Activated CD8-positive, alpha-beta memory T cell treated with anti-CD3 and anti-CD28 coated beads for 24 hours (primary cell): ENCODE measurements at regions not wholly inside any gene's neighbourhood (a gene's known extent, or its start where the extent isn't known, plus 50 kb on each side); places are given as distances from the start of the nearest gene placed in this dataset.
"Not testable (repeated sequence)": the region's sequence is repeated elsewhere in the genome, so short reads cannot be mapped to it uniquely, and the experiment has no call there.

Experiments used
- DNase-seq: peaks from one replicate; pipeline ENCODE4 v3.0.0-alpha.2; 2020

DNA sequence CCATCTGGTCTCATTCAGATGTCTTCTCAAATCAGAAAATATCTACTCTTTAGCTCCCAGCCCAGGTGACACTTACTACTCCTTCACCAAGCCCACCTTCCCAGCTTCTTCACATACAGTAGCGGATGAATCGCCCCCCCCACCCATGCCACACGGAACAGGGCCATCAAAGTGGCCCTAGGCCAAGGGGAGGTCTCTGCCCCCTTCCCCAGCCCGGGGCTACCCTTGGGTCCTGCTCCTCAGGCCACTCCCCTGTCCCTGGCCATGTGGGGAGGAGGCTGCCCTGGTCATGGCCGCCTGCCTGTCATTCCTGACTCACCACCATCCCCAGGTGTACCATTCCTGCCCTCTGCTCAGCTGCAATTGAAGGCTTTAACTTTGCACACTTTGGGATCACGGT is 142.8 kb downstream of the NECTIN1 start:
- DNase-seq, result no peak

DNA sequence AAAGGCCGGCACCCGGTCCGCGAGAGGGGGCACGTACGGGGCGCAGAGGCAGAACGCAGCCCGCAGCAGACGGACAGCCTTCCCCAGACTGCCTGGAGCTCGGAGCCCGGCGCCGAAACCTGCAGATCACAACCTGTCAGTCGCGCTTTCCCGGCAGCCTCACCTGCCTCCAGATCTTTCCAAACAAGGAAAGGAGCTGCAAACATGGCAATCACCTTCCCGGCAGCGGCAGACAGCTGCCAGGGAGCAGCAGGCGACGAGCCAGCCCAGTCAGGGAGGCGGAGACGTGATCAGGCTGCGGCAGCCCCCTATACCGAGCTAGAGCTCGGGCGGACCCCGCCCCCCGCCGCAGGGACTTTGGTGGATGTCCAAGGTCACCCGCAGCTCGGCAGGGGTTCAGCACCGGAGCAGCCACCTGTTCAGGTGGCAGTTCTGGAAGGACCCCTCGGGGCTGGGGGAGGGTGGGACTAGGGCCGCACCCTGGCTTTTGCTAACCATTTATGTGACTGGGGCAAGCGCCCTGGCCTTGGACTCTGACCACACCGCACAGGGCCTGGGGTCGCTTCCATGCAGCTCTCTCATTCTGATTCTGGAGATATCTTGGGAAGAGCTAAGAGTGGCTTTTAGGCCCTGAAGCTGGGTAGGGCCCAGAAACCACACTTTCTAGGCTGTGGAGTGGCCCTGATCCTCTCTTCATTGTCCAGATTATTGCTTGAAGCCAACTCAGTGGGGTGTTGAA is 143.8 kb downstream of the NECTIN1 start:
- DNase-seq, result no peak

DNA sequence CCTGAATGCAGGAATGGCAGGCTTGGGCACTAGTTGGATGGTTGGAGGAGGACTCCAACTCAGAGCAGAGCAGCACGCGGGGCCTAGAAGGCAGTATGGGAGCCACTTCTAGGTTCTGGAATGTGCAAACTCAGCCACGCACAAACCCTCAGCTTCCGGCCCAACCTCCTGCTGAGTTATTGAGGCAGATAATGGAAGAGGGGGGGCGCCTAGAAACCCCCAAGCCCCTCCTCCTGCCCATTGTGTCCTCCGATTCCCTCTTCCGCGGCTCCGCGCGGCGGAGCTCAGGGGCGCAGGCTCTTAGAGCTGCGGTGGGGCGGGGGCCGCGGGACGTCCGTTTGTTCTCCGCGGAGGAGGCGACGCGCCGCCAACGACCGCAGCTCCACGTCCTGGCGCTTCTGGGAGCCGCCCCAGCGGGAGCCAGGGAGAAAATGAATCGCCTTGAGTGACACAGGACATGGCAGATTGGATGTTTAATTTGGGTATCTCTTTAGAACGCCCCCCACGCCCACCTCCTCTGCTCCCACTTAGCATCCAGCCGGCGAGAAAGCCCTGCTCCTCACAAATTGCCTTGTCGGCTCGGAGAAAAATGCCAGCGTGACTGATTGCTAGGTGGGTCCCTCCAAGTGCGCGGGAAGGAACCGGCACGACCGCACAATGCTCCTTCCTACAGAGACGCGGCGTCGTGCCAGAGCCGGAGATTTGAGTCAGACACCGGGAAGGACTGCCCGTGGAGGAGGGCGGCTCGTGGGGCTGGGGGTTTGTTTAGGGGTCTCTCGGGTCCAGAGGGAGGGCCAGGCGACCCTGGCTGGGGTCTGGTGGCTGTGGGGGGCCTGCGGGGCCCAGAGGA is 144.6 kb downstream of the NECTIN1 start:
- DNase-seq, result no peak

DNA sequence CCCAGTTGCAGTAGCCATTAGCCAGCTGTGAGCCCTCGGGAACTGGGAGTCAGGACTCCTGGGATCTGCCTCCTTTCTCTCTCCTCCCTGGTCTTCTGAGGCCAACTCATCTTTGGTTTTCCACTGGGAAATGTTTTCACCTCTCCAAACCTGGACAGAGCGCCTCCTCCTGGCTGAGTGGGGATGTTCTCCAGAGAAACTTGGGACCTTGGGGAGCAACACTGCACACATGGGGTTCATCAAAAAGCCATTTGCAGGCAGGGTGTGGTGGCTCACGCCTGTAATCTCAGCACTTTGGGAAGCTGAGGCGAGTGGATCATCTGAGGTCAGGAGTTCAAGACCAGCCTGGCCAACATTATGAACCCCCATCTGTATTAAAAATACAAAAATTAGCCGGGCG is 145.4 kb downstream of the NECTIN1 start:
- DNase-seq, result no peak

DNA sequence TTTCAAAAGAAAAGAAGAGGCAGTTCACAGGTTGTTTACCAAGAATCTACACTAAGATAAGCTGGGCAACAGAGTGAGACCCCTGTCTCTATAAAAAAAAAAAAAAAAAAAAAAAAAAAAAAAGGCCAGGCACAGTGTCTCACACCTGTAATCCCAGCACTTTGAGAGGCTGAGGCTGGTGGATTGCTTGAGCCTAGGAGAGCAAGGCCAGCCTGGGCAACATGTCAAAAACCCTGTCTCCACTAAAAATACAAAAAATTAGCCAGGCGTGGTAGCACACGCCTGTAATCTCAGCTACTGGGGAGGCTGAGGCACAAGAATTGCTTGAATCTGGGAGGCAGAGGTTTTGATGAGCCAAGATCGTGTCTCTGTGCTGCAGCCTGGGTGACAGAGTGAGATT is 147.6 kb downstream of the NECTIN1 start:
- not testable (repeated sequence) for DNase-seq

DNA sequence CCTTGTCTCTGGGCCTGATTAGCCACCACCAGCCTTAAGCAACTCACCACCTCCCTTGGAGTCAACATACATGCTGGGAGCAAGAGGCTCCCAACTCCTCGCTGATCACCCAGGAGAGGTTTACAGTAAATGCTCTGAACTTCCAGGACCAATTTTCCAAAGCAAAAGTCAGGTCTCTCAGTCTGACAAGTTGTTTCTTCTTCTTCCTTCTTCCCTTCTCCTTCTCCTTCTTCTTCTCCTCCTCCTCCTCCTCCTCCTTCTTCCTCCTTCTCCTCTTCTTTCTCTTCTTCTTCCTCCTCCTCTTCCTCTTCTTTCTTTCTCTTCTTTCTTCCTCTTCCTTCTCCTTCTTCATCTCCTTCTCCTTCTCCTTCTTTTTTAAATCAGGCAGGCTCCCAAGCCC is 148.2 kb downstream of the NECTIN1 start:
- DNase-seq, result no peak

DNA sequence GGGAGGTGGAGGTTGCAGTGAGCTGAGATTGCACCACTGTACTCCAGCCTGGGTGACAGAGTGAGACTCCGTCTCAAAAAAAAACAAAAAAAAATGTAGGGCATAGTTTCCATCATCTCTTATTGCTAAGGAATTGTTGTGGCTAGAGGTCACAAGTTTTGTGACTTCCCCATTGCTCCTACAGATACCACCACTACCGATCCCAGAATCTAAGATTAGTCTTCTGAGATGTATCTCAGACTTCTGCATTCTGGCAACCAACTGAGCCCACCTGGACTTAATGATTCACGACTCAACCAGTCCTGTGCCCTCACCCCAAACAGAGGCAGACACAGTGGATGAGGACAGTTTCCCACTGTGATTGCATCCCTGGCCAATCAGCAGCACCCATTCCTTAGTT is 148.9 kb downstream of the NECTIN1 start:
- no peak for DNase-seq

DNA sequence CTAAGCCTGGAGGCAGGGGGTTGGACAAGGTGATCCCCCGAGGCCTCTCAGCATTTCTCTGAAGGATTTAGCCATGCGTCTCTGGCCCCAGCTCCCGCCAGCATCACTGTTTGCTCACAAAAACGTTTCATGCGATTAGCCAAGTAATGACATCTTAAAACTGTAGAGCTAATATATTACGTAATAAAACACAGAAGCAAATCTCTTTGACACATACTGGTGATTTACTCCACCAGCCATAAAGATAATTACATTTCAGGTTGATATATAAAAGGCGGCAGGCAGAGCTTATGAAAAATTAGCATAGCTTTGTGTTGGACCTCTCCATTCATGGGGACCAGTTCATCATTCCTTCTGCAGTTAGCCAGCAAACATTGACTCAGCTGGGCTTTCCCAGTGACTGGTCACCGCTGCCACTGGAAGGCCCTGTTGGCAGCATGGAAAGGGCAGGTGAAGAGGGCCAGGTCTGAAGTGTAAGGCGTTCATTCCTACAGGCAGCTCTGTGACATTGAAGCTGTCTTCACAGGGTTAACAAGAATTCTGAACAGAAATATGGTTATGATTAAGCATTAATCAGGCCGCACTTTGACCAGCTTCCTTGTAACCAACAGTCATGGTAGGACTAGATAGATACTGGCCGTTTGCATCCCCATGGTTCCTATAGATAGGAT is 150.3 kb downstream of the NECTIN1 start:
- no peak for DNase-seq

DNA sequence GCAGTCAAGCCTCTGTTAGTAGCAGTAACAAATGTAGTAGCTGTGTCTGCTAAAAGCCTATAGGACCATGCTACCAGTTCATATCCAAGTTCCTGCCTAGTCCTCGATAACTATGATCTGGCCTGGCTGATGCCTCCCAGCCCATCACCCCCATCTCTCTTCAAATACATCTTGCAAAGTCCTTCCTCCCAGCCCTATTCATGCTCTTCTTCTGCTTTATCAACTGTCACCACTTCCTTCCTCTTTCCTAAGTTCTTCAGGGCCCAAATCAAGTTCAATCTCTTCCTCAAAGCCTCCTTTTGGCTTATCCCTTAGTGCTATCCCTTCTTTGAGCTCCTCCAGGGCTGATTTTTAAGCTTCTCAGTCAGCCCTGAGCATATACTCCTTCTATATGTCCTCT is 150.9 kb upstream of the THY1 start:
- DNase-seq, result no peak

DNA sequence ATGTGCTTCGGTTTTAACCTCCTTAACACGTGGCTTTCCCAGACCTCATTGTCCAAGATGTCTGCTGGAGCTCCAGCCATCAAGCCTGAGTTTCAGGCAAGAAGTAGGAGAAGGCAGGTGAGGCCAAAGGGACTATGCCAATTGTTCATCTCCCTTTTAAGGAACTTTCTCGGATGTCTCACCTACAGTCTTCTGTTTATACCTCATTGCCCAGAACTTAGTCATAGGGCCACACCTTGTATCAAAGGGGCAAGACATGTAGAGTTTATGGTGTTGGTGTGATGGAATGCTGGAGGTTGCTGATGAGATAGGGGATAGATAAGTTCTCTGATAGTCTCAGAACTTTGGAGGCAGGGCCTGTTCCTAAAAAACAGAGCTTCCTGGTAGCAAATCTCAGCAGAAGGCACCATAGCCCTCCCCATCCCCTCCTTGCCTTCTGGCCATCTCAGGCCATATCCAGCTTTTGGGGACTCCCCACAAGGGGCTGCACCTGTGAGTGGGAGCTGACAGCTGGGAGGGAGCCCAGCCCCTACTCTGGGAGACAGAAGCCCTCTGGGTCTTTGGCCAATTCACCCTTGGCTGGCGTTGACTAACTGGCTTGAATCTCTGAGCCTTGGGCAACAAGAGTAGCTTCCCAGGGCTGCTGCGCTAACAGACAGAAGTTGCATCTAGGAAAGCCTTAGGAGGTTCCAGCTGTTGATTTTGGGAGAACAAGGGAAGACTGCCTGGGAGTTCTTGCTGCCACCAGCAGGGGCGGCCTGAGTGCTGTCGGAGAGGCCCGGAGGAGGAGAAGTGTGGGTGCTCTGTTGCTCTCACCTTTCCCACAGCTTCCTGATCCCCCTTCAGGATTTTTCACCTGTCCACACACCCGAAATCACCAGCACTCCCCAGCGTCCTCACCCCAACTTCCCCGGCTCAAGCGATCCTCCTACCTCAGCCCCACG is 149.8 kb upstream of the THY1 start:
- DNase-seq, result peak; percentile 26

DNA sequence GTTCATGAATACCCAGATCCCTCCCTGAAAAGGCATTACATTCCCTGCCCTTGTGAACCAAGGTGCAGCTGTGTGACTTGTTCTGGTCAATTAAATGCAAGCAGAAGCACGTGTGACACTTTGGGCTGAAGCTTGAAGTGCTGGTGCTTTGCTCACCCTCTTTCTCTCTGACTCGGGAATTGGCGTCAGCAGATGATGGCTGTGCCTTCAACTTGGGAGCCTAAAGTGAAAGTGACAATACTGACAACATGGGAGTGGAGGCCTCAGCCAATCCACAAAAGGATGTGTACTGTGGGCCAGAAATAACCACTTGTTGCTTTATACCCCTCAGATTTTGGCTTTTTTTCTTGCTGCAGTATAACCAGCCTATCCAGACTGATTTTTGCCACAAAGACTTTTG is 148.3 kb upstream of the THY1 start:
- DNase-seq, result peak; percentile 4

DNA sequence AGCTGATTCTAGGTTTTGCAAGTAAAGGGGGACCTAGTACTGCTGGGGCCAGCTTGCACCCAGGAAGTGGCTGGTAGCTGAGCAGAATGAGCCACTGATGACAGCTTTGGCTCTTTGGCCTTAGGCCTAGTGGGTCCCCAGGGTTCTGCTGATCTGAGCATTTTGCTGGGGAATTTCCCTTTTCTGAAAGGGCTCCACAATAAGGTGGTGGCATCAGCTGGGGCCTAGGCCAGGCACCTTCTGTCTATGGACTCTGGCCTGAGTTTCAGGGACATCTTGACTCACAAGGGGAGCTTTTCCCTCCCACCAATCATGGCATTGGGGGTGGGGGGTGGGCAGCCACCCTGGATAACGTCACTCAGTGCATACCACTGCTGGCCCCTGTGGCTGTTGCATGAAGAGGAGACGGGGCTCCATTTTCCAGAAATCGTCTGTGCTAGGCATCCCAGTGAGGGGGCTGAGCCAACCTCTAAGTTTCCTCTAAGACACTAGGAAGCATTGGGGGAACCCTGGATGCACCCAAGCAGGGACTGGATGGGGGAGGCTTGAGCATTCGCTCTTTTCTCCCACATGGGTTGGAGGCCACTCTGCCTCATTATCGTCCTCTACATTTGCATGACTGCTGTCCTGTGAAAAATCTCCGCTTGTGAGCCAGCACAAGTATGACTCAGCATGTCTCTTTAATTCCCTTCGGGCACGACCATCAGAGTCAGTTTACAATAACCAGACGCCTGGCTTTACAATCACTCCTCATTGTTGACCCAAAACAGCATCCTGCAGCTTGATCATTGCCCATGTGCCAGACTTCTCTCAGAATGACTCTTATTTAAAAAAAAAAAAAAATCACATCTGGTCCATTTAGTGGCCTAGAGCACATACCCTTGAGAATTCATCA is 145.0 kb upstream of the THY1 start:
- peak; percentile 28 for DNase-seq

DNA sequence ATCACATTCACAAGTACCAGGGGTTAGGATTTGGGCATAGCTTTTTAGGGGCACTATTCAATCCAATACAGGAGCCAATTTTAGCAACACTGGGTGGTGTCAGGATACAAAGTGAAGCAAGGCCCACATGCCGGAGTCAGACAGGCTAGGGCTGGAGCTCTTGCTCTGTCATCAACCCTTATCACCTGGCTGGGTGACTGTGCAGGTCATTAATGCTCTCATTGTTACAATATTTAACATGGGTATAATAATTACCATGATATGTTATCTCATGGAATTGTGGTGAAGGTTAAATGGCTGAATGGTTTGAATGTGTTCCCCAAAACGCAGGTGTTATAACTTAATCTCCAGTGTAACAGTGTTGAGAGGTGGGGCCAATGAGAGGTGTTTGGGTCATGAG is 143.3 kb upstream of the THY1 start:
- peak; percentile 4 for DNase-seq

DNA sequence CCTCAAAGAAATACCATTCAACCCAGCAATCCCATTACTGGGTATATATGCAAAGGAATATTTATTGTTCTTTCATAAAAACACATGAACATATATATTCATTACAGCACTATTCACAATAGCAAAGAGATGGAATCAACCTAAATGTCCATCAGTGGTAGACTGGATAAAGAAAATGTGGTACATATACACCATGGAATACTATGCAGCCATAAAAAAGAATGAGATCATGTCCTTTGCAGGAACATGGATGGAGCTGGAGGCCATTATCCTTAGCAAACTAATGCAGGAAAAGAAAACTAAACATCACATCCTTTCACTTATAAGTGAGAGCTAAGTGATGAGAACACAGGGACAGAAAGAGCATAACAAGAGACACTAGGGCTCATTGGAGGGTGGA is 142.7 kb upstream of the THY1 start:
- DNase-seq, result not testable (repeated sequence)

DNA sequence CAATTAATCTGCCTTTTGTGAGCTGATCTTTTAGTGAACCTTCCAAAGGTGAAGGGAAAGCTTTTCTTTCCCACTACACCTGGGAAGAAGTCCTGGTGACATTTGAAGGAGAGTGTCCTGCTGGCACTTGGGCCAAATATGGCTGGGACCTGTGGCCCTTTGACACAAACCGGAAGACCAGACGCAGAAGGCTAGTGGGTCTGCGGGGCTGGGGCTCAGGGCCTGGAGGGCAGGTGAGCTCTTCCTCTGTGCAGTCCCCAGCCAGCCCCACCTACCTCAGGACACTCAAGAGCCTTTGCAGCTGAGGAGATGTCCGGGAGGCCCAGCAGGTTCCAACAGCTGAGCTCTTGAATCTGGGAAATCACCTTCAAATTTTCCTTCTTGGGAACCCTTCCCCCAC is 138.0 kb upstream of the THY1 start:
- DNase-seq, result no peak

DNA sequence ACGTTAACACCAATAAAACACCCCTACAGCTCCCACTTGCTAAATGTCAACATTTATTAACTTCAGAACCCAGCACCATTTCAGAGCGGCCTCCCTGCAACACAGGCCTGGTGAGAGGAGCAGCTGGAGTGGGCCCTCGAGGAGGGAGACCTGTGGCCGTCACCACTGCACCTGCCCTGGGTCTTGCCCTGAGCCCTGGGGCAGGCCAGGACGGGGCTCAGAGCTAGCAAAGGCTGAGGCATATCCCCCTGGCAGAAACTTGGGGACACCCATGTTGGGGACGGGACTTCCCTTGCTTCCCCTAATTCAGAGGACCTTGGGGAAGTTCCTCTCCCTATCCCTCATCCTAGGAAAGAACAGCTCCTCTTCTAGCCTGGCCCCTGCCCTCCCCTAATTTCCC is 137.3 kb upstream of the THY1 start:
- no peak for DNase-seq

DNA sequence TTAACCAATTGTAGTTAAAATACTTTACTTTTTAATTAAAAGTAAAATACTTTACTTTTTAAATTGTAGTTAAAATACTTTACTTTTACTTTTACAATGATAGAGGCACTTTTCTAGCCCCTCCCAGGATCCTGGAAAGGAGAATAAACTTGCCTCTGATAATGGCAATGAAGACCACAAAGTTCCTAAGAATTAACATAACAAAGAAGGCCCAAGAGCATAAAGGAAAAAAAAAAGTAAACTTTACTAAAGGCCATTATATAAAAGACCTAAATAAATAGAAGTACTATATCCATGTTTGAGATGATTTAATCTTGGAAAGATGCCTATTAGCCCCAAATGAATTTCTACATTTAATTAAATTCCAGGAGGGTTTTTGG is 129.1 kb upstream of the THY1 start:
- no peak for DNase-seq

DNA sequence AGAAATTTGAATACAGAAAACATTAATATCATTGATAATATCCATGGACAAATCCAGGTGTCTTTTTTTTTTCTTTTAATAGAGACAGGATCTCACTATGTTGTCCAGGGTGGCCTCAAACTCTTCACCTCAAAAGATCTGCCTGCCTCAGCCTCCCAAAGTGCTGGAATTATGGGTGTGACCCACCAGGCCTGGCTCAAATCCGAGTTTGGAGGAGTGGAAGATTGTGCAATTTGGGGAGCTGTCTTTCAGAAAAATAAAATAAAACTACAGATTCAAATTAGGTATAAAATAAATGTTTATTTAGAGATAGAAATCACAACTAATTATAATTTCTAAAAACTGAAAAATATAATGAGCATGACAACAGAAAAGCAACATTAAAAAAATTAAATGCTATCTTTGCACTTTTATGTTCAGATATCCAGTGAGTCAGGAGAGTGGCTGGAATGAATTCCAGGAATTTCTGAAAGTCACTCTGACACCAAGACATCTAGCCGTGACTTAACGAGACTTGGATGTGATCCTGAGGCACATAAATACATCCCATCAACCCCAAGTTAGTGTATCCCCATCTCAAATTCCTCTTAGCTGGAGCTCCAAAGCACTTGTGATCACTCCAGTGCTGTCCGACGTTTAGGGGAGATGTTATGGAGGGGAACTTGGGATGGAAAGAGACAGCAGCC is 128.6 kb upstream of the THY1 start:
- no peak for DNase-seq

DNA sequence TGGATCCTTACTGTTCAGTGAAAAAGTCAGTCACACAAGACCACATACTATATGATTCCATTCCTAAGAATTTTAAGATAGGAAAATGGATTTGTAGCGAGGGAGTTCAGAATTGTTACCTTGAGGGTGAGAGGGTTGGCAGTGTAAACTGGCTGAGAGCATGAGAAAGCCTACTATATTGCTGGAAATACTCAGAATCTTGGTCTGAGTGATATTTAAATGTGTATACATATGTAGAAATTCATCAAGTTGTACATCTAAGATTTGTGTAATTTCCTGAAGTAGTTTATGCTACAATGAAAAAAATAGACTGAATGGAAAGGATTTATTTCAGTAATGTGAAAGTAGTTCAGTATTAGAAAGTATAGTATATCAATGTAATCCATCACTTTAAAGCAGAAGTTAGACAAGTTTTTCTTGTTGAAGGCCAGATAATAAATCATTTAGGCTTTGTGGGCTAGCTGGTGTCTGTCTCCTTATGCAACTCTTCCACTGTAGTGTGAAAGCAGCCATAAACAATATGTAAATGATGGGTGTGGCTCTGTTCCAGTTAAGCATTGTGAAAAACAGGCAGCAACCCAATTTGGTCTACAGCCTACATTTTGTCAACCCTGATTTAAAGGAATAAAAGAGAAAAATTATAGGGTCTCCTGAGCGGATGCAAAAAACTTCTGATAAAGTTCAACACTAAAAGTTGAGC is 127.2 kb upstream of the THY1 start:
- DNase-seq, result no peak

DNA sequence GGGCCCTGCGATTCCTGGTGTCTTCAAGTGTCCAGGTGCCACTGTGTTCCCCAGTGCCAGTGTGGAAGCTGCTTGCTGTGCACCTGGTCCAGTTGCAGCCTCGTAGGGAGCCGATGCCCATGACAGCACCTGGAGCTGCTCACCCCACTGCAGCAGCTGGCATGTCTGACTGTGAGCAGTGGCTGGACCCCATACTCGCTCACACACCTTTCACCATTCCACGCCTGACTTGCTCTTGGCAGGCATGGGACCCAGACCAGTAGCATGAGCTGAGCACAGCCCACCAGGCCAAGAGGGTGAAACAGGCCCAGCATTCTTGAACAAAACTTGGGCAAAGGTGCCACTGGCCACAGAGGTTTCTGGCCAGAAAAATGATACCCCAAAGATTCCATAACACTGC is 124.5 kb upstream of the THY1 start:
- peak; percentile 13 for DNase-seq
